ENCODE measurements at regions not wholly inside any gene's neighbourhood (a gene's known extent, or its start where the extent isn't known, plus 50 kb on each side); places are given as distances from the start of the nearest gene placed in this dataset.
"Not testable (repeated sequence)": the region's sequence is repeated elsewhere in the genome, so short reads cannot be mapped to it uniquely, and the experiment has no call there.

- in situ Hi-C loops (cut with HindIII; ENCODE audit: low pct_unique_long_range_greater_than_20kb, low sequenced_read_pairs): no loop called here
These were observed 194.9 kb upstream of the ZNF608 start for GRCh38 chr5:124941051-124942049.

GRCh38 chr5:124948062-124948753 is 201.8 kb upstream of the ZNF608 start:
- in situ Hi-C loops (cut with HindIII; ENCODE audit: low pct_unique_long_range_greater_than_20kb, low sequenced_read_pairs): no loop called here

More at GRCh38 chr5:124941051-124942049, 194.9 kb upstream of the ZNF608 start:
- no peak for DNase-seq (ENCODE audit: low read depth)

GRCh38 chr5:124948754-124949275 is 202.4 kb upstream of the ZNF608 start:
- in situ Hi-C loops (cut with HindIII; ENCODE audit: low pct_unique_long_range_greater_than_20kb, low sequenced_read_pairs): no loop called here
- no peak for DNase-seq (ENCODE audit: low read depth)

More at GRCh38 chr5:124948062-124948753, 201.8 kb upstream of the ZNF608 start:
- no peak for DNase-seq (ENCODE audit: low read depth)

GRCh38 chr5:124949862-124950261 is 203.4 kb upstream of the ZNF608 start:
- in situ Hi-C loops (cut with HindIII; ENCODE audit: low pct_unique_long_range_greater_than_20kb, low sequenced_read_pairs): no loop called here
- DNase-seq (ENCODE audit: low read depth): no peak

- no peak for DNase-seq (ENCODE audit: low read depth)
- in situ Hi-C loops (cut with HindIII; ENCODE audit: low pct_unique_long_range_greater_than_20kb, low sequenced_read_pairs): no loop called here
These were observed 204.7 kb upstream of the ZNF608 start for GRCh38 chr5:124951105-124951504.

GRCh38 chr5:124951661-124952060 is 205.2 kb upstream of the ZNF608 start:
- in situ Hi-C loops (cut with HindIII; ENCODE audit: low pct_unique_long_range_greater_than_20kb, low sequenced_read_pairs): no loop called here
- DNase-seq (ENCODE audit: low read depth): no peak

GRCh38 chr5:124952079-124952478 is 205.6 kb upstream of the ZNF608 start:
- in situ Hi-C loops (cut with HindIII; ENCODE audit: low pct_unique_long_range_greater_than_20kb, low sequenced_read_pairs): no loop called here
- no peak for DNase-seq (ENCODE audit: low read depth)

GRCh38 chr5:124952566-124952965 is 206.1 kb upstream of the ZNF608 start:
- in situ Hi-C loops (cut with HindIII; ENCODE audit: low pct_unique_long_range_greater_than_20kb, low sequenced_read_pairs): no loop called here
- no peak for DNase-seq (ENCODE audit: low read depth)

- no peak for DNase-seq (ENCODE audit: low read depth)
- in situ Hi-C loops (cut with HindIII; ENCODE audit: low pct_unique_long_range_greater_than_20kb, low sequenced_read_pairs): no loop called here
These were observed 208.3 kb upstream of the ZNF608 start for GRCh38 chr5:124954784-124955183.

- in situ Hi-C loops (cut with HindIII; ENCODE audit: low pct_unique_long_range_greater_than_20kb, low sequenced_read_pairs): no loop called here
- no peak for DNase-seq (ENCODE audit: low read depth)
These were observed 210.1 kb upstream of the ZNF608 start for GRCh38 chr5:124956471-124957029.

- in situ Hi-C loops (cut with HindIII; ENCODE audit: low pct_unique_long_range_greater_than_20kb, low sequenced_read_pairs): no loop called here
- no peak for DNase-seq (ENCODE audit: low read depth)
These were observed 210.6 kb upstream of the ZNF608 start for GRCh38 chr5:124957063-124957462.

GRCh38 chr5:124960266-124960665 is 213.8 kb upstream of the ZNF608 start:
- in situ Hi-C loops (cut with HindIII; ENCODE audit: low pct_unique_long_range_greater_than_20kb, low sequenced_read_pairs): no loop called here
- no peak for DNase-seq (ENCODE audit: low read depth)

GRCh38 chr5:124961521-124961920 is 215.1 kb upstream of the ZNF608 start:
- no peak for DNase-seq (ENCODE audit: low read depth)
- in situ Hi-C loops (cut with HindIII; ENCODE audit: low pct_unique_long_range_greater_than_20kb, low sequenced_read_pairs): no loop called here

- in situ Hi-C loops (cut with HindIII; ENCODE audit: low pct_unique_long_range_greater_than_20kb, low sequenced_read_pairs): no loop called here
- no peak for DNase-seq (ENCODE audit: low read depth)
These were observed 215.7 kb upstream of the ZNF608 start for GRCh38 chr5:124962111-124962510.

- DNase-seq (ENCODE audit: low read depth): no peak
- in situ Hi-C loops (cut with HindIII; ENCODE audit: low pct_unique_long_range_greater_than_20kb, low sequenced_read_pairs): no loop called here
These were observed 216.3 kb upstream of the ZNF608 start for GRCh38 chr5:124962735-124963134.

- in situ Hi-C loops (cut with HindIII; ENCODE audit: low pct_unique_long_range_greater_than_20kb, low sequenced_read_pairs): no loop called here
- DNase-seq (ENCODE audit: low read depth): peak; percentile 33
These were observed 216.9 kb upstream of the ZNF608 start for GRCh38 chr5:124963236-124963919.

- DNase-seq (ENCODE audit: low read depth); in situ Hi-C loops (cut with HindIII; ENCODE audit: low pct_unique_long_range_greater_than_20kb, low sequenced_read_pairs): not testable (repeated sequence)
These were observed 220.3 kb upstream of the ZNF608 start for GRCh38 chr5:124966741-124967140.

- in situ Hi-C loops (cut with HindIII; ENCODE audit: low pct_unique_long_range_greater_than_20kb, low sequenced_read_pairs); DNase-seq (ENCODE audit: low read depth): not testable (repeated sequence)
These were observed 223.9 kb upstream of the ZNF608 start for GRCh38 chr5:124970381-124970780.
